ENCODE measurements at regions not wholly inside any gene's neighbourhood (a gene's known extent, or its start where the extent isn't known, plus 50 kb on each side); places are given as distances from the start of the nearest gene placed in this dataset.

DNA sequence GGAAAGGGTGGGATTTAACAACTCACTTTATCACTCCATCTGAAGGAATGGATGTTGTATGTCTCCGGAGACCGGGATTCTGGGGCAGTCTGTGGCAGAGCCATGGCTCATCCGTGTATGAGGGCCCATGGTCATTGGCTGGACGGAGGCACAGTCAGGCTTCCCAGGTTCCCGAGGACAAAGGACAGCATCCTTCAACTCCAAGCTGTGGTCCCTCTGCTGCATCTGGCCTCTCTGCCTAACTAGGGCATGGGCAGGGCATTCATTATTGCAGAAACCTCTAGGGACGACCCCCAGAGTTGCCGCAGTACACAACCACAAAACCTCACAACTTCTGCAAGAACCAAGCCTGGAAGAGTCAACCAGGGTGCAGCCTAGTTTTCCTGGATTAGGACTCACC, 525.2 kb downstream of the GLRX3 start:
- TF ChIP-seq, protein P1, sequence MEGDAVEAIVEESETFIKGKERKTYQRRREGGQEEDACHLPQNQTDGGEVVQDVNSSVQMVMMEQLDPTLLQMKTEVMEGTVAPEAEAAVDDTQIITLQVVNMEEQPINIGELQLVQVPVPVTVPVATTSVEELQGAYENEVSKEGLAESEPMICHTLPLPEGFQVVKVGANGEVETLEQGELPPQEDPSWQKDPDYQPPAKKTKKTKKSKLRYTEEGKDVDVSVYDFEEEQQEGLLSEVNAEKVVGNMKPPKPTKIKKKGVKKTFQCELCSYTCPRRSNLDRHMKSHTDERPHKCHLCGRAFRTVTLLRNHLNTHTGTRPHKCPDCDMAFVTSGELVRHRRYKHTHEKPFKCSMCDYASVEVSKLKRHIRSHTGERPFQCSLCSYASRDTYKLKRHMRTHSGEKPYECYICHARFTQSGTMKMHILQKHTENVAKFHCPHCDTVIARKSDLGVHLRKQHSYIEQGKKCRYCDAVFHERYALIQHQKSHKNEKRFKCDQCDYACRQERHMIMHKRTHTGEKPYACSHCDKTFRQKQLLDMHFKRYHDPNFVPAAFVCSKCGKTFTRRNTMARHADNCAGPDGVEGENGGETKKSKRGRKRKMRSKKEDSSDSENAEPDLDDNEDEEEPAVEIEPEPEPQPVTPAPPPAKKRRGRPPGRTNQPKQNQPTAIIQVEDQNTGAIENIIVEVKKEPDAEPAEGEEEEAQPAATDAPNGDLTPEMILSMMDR (IDR thresholded peaks at IDR 0.05), result no peak
- no peak for TF ChIP-seq SIN3A (IDR thresholded peaks at IDR 0.05; ENCODE audit: borderline replicate concordance, insufficient read depth, low read depth, low read length)
